ENCODE measurements at regions not wholly inside any gene's neighbourhood (a gene's known extent, or its start where the extent isn't known, plus 50 kb on each side); places are given as distances from the start of the nearest gene placed in this dataset.

- 56 to 68% (median 61%) methylated on average over 19 of the region's 19 CpGs for WGBS, 5 donors
Observed at GRCh38 chrX:20362268-20363267, 95.9 kb upstream of the RPS6KA3 start.

GRCh38 chrX:20361890-20362262, 95.2 kb upstream of the RPS6KA3 start:
- no peak for TF ChIP-seq POLR2AphosphoS5 (IDR thresholded peaks at IDR 0.05)
- TF ChIP-seq, protein P1, sequence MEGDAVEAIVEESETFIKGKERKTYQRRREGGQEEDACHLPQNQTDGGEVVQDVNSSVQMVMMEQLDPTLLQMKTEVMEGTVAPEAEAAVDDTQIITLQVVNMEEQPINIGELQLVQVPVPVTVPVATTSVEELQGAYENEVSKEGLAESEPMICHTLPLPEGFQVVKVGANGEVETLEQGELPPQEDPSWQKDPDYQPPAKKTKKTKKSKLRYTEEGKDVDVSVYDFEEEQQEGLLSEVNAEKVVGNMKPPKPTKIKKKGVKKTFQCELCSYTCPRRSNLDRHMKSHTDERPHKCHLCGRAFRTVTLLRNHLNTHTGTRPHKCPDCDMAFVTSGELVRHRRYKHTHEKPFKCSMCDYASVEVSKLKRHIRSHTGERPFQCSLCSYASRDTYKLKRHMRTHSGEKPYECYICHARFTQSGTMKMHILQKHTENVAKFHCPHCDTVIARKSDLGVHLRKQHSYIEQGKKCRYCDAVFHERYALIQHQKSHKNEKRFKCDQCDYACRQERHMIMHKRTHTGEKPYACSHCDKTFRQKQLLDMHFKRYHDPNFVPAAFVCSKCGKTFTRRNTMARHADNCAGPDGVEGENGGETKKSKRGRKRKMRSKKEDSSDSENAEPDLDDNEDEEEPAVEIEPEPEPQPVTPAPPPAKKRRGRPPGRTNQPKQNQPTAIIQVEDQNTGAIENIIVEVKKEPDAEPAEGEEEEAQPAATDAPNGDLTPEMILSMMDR (IDR thresholded peaks at IDR 0.05 in 8 of 11, conservative IDR thresholded peaks at IDR 0.05 in 3 of 11) = no peak
- TF ChIP-seq POLR2A (IDR thresholded peaks at IDR 0.05) = no peak
- Histone ChIP-seq H3K27ac (no peak overlapping the region), H3K4me1 (no peaks in the 10 kb centered on the region), H3K9me3 (no peaks in the 10 kb centered on the region), H3K36me3 (no peaks in the 10 kb centered on the region), H3K4me3 (no peak overlapping the region), H3K27me3 (replicated peaks in 1 of 7) (peaks cover 0 to 7% (median 0%) of the 10 kb centered on the region in 7 donors)
- intact Hi-C loops (cut with DNase I; ENCODE audit: low total_unique reads) = no loop called here
- WGBS, 5 donors = 63 to 84% (median 81%) methylated on average over 4 of the region's 4 CpGs
- no peak for DNase-seq

More at GRCh38 chrX:20362268-20363267, 95.9 kb upstream of the RPS6KA3 start:
- no peak for TF ChIP-seq POLR2AphosphoS5 (IDR thresholded peaks at IDR 0.05)
- TF ChIP-seq, protein P1 (IDR thresholded peaks at IDR 0.05 in 8 of 11, conservative IDR thresholded peaks at IDR 0.05 in 3 of 11) = no peak
- TF ChIP-seq POLR2A (IDR thresholded peaks at IDR 0.05) = no peak
- H3K36me3 ChIP-seq = no peaks in the 10 kb centered on the region
- no peak for DNase-seq
- H3K27me3 ChIP-seq (replicated peaks in 1 of 7) = peaks cover 0 to 7% (median 0%) of the 10 kb centered on the region in 7 donors
- no peaks in the 10 kb centered on the region for H3K4me1 ChIP-seq
- intact Hi-C loops (cut with DNase I; ENCODE audit: low total_unique reads) = no loop called here
- H3K4me3 ChIP-seq = no peak overlapping the region
- no peaks in the 10 kb centered on the region for H3K9me3 ChIP-seq
- peak overlapping the region in 1 of 8 donors; percentile 26 for H3K27ac ChIP-seq

DNA sequence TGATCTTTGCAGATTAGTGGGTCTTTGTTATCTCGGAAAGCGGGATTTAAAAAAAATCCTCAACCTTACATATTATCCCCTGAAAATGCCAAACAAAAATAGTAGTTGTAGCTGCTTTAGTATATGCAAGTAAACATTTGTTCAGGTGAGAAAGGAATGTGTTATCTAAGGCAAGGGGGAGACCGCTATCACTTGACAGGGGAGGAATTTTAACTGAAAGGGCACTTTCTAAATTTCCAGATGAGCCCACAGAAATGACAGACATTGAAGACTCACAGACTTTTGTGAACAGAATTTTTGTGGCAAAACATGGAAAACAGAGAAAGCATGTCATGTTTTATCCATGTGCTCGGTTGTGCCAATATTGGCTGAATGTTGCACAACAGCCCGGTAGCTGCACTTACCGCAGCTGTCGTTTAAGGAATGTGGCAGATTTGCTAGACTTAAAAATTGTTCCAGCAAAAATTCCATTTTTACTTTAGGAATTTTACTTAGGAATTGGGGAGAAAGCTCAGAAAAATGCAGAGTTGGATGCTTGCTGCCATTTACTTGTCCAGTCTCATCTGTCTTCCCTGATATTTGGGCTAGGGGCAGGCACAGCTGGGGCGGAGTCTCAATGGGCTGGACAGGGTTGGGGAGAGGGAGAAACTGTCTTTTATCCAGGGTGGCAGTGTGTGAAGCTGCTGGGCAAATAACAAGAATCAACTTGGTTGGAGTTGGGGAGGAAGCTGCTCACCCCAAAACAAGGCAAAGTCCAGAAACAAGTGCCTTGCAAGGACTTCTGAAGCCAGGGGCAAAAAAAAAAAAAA, 94.6 kb upstream of the RPS6KA3 start:
- H3K4me3 ChIP-seq = no peak overlapping the region
- intact Hi-C loops (cut with DNase I; ENCODE audit: low total_unique reads) = no loop called here
- no peaks in the 10 kb centered on the region for H3K9me3 ChIP-seq
- TF ChIP-seq POLR2A (IDR thresholded peaks at IDR 0.05) (no peak), POLR2AphosphoS5 (IDR thresholded peaks at IDR 0.05) (no peak)
- TF ChIP-seq, protein P1 (IDR thresholded peaks at IDR 0.05 in 8 of 11, conservative IDR thresholded peaks at IDR 0.05 in 3 of 11) = no peak
- H3K27ac ChIP-seq = no peak overlapping the region
- no peaks in the 10 kb centered on the region for H3K36me3 ChIP-seq
- 67 to 85% (median 75%) methylated on average over 8 of the region's 8 CpGs for WGBS, 5 donors
- DNase-seq = no peak
- H3K27me3 ChIP-seq (replicated peaks in 1 of 7) = peaks cover 0 to 7% (median 0%) of the 10 kb centered on the region in 7 donors
- no peaks in the 10 kb centered on the region for H3K4me1 ChIP-seq

Data from spleen (tissue), 11 donors.